ENCODE measurements at regions not wholly inside any gene's neighbourhood (a gene's known extent, or its start where the extent isn't known, plus 50 kb on each side); places are given as distances from the start of the nearest gene placed in this dataset.

GRCh38 chr14:86540636-86541247 lies 1010.8 kb downstream of the FLRT2 start:
- TF ChIP-seq CTCF (IDR thresholded peaks at IDR 0.05) (no peak), POLR2A (IDR thresholded peaks at IDR 0.05; ENCODE audit: low read depth) (no peak), EP300 (IDR thresholded peaks at IDR 0.05) (no peak), POLR2AphosphoS5 (IDR thresholded peaks at IDR 0.05) (no peak)
